Astrocyte of the cerebellum (primary cell): ENCODE measurements at regions not wholly inside any gene's neighbourhood (a gene's known extent, or its start where the extent isn't known, plus 50 kb on each side); places are given as distances from the start of the nearest gene placed in this dataset.

Experiments
- DNase-seq: peaks from one replicate; pipeline ENCODE4 v3.0.0-alpha.2; 2011; ENCODE audit warnings: low read depth
- H3K4me3 ChIP-seq: 2 replicates; pipeline ENCODE4 v1.5.1; 2011; ENCODE audit warnings: mild to moderate bottlenecking, low read depth, low read length, moderate library complexity
- in situ Hi-C: cut with HindIII; loops from 2 replicates; pipeline ENCODE4 v1.10.0; 2017; ENCODE audit warnings: low sequenced_read_pairs
- TF ChIP-seq, protein P1 (sequence below): IDR thresholded peaks from 2 replicates; pipeline ENCODE4 v1.5.1; 2012; ENCODE audit warnings: low read length, low read depth, moderate library complexity, mild to moderate bottlenecking; ENCODE audit errors: missing control alignments

DNA sequence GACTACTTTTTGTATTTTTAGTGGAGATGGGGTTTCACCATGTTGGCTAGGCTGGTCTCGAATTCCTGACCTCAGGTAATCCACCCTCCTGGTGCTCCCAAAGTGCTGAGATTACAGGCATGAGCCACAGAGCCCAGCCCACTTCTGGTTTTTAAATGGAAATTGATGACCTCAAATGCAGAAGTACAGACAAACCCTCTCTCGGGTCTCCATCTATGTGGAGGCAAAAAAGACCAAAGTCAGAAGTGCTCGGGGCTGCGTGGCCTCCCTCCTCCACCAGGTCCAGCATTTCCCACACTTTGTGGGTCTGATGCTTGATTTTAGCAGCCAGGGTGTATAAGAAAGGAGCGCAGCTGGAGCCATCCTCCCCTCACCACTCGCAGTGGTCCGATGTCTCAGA lies 187.3 kb upstream of the AUTS2 start:
- TF ChIP-seq, protein P1, sequence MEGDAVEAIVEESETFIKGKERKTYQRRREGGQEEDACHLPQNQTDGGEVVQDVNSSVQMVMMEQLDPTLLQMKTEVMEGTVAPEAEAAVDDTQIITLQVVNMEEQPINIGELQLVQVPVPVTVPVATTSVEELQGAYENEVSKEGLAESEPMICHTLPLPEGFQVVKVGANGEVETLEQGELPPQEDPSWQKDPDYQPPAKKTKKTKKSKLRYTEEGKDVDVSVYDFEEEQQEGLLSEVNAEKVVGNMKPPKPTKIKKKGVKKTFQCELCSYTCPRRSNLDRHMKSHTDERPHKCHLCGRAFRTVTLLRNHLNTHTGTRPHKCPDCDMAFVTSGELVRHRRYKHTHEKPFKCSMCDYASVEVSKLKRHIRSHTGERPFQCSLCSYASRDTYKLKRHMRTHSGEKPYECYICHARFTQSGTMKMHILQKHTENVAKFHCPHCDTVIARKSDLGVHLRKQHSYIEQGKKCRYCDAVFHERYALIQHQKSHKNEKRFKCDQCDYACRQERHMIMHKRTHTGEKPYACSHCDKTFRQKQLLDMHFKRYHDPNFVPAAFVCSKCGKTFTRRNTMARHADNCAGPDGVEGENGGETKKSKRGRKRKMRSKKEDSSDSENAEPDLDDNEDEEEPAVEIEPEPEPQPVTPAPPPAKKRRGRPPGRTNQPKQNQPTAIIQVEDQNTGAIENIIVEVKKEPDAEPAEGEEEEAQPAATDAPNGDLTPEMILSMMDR: no peak
- no peak for DNase-seq
- in situ Hi-C loops: no loop called here
- no peak overlapping the region for H3K4me3 ChIP-seq

DNA sequence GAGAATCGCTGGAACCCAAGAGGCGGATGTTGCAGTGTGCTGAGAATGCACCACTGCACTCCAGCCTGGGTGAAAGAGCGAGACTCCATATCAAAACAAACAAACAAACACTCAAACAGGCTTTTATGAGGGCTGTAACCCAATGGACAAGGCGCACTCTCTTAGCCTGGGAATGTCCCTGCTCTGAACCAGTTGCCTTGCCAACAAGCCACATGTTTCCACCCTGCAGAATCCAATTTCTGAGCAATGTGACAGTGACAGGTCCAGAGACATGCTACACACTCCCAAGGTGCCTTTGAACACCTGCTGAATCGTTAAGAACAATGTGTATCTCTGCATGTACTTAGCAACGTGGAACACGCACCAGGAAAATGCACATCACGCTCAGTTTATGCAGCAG lies 186.8 kb upstream of the AUTS2 start:
- TF ChIP-seq, protein P1: no peak
- in situ Hi-C loops: no loop called here
- DNase-seq: no peak

DNA sequence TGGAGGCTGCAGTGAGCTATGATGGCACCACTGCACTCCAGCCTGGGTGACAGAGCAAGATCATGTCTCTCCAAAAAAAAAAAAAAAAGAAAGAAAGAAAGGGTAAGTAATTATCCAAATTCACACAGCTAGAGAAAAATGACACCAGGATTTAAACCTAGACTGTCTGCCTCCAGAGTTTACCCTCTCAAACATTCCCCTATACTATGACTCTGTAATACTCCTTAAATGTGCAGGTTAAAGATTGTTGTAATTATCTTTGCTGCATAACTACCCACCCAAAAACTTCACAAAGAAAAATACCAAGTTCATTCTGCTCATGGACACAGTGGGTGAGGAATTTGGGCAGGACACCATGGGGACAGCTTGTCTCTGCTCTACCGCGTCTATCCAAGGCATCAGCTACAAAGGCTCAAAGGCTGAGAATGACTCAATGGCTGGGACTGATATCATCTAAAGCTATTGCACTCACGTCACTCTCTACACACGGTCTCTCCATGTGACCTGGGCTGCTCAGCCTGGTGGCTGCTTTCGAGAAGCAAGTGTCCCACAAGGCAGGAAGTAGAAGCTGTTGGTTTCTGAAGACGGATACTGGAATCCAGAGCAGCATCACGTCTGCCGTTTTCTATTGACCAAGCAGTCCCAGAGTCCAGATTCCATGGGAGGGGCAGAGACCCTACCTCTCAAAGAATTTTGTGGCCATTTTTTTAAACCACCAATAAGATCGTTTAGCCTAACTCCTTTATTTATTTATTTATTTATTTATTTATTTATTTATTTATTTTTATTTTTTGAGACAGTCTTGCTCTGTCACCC lies 185.7 kb upstream of the AUTS2 start:
- in situ Hi-C loops: no loop called here
- DNase-seq: no peak
- no peak overlapping the region for H3K4me3 ChIP-seq
- TF ChIP-seq, protein P1: no peak

More for the DNA sequence above, 186.8 kb upstream of the AUTS2 start:
- H3K4me3 ChIP-seq: no peak overlapping the region

DNA sequence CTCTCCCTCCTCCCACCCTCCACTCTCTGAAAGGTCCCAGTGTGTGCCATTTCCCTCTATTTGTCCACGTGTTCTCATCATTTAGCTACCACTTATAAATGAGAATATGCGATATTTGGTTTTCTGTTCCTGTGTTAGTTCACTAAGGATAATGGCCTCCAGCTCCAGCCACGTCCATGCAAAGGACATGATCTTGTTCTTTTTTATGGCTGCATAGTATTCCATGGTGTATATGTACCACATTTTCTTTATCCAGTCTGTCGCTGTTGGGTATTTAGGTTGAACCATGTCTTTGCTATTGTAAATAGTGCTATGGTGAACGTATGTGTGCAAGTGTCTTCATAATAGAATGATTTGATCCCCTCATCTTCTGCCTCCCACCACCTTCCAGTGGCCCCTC lies 183.7 kb upstream of the AUTS2 start:
- in situ Hi-C loops: no loop called here
- H3K4me3 ChIP-seq: no peak overlapping the region
- TF ChIP-seq, protein P1: no peak
- DNase-seq: no peak

DNA sequence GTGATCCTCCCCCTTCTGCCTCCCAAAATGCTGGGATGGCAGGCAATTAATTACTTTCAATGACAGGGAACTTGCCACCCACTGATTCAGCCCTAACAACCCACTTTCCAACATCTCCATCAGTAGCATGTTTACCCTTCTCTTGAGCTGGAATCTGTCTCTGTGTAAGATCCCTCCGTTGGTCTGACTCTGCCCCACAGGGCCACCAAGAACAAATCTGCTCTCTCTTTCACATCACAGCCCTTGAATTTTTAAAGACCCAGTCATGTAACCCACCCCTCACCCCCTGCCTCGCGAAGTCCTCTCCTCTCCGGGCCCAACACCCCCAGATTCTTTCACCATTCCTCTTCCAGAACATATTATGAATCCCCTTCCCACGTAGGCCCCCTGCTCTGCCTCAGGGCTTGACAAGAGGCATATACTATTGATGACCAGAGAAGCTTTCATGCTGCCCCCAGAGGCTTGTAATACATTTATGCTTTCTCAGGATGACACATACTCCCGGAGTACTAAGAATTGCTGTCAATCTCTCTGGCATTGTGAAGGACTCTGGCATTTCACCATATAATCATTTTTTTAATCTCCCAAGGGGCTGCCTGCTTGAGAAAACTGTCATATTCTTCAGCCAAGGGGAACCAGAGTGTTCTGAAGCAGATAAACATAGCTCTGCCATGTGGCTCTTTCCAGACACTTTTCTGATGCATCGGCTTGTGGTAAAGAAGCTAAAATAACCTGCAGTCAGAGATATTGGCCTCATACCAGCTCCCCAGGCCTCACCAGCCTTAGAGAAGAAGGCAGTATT lies 179.2 kb upstream of the AUTS2 start:
- TF ChIP-seq, protein P1: no peak
- no peak overlapping the region for H3K4me3 ChIP-seq
- in situ Hi-C loops: no loop called here
- DNase-seq: no peak

DNA sequence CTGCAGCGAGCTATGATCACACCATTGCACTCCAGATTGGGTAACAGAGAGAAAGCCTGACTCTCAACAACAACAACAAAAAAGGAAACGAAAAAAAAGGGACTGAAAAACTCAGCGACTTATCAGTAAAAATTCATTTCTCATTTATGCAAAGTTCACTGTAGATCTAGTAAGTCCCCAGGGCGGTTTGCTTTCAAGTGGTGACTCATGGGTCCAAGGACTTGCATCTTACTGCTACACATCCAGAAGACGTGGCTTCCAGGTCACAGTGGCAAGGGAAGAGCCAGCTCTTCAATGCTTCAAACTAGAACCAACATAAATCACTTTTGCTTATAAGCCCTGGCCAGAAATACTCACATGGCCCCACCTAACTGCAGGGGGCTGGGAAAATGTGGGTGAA lies 178.3 kb upstream of the AUTS2 start:
- in situ Hi-C loops: no loop called here
- H3K4me3 ChIP-seq: no peak overlapping the region
- TF ChIP-seq, protein P1: no peak
- DNase-seq: no peak
